Progenitor cell of endocrine pancreas (in vitro differentiated cells): ENCODE measurements at regions not wholly inside any gene's neighbourhood (a gene's known extent, or its start where the extent isn't known, plus 50 kb on each side); places are given as distances from the start of the nearest gene placed in this dataset.

Experiments
- DNase-seq: peaks from one replicate; pipeline ENCODE4 v3.0.0; 2021; ENCODE audit warnings: low spot score; ENCODE audit not compliant: unreplicated experiment
- H3K27ac Mint-ChIP-seq: 2 replicates; pipeline ENCODE4 v1.8.0; 2021; ENCODE audit warnings: mild to moderate bottlenecking, moderate library complexity, mixed read lengths
- H3K27me3 Mint-ChIP-seq: 2 replicates; pipeline ENCODE4 v1.8.0; 2021; ENCODE audit warnings: mixed read lengths
- H3K36me3 Mint-ChIP-seq: 2 replicates; pipeline ENCODE4 v1.8.0; 2022; ENCODE audit warnings: mixed read lengths; ENCODE audit not compliant: insufficient read depth
- H3K4me1 Mint-ChIP-seq: 2 replicates; pipeline ENCODE4 v1.8.0; 2021; ENCODE audit warnings: low read depth, mixed read lengths
- H3K4me3 Mint-ChIP-seq: 2 replicates; pipeline ENCODE4 v1.8.0; 2021; ENCODE audit warnings: low read depth, mild to moderate bottlenecking, moderate library complexity, mixed read lengths
- H3K9me3 Mint-ChIP-seq: 2 replicates; pipeline ENCODE4 v1.8.0; 2021; ENCODE audit warnings: low read depth, mixed read lengths
- TF ChIP-seq, protein P1 (sequence below): fragments of 200-600 bp; sonication (generic); IDR thresholded peaks from one replicate; pipeline ENCODE4 v1.5.0; 2021; ENCODE audit warnings: antibody characterized with exemption, mild to moderate bottlenecking; ENCODE audit not compliant: unreplicated experiment

GRCh38 chr4:58961283-58961682 is 1851.1 kb upstream of the IGFBP7 start:
- DNase-seq: no peak
- H3K27ac Mint-ChIP-seq: no peak overlapping the region
- no peak overlapping the region for H3K4me3 Mint-ChIP-seq
- no peaks in the 10 kb centered on the region for H3K9me3 Mint-ChIP-seq
- H3K27me3 Mint-ChIP-seq: no peaks in the 10 kb centered on the region
- H3K4me1 Mint-ChIP-seq: no peaks in the 10 kb centered on the region
- H3K36me3 Mint-ChIP-seq: no peaks in the 10 kb centered on the region
- TF ChIP-seq, protein P1, sequence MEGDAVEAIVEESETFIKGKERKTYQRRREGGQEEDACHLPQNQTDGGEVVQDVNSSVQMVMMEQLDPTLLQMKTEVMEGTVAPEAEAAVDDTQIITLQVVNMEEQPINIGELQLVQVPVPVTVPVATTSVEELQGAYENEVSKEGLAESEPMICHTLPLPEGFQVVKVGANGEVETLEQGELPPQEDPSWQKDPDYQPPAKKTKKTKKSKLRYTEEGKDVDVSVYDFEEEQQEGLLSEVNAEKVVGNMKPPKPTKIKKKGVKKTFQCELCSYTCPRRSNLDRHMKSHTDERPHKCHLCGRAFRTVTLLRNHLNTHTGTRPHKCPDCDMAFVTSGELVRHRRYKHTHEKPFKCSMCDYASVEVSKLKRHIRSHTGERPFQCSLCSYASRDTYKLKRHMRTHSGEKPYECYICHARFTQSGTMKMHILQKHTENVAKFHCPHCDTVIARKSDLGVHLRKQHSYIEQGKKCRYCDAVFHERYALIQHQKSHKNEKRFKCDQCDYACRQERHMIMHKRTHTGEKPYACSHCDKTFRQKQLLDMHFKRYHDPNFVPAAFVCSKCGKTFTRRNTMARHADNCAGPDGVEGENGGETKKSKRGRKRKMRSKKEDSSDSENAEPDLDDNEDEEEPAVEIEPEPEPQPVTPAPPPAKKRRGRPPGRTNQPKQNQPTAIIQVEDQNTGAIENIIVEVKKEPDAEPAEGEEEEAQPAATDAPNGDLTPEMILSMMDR: no peak

GRCh38 chr4:58961925-58962324 is 1851.7 kb upstream of the IGFBP7 start:
- Mint-ChIP-seq H3K4me3 (no peak overlapping the region), H3K4me1 (no peaks in the 10 kb centered on the region), H3K9me3 (no peaks in the 10 kb centered on the region), H3K36me3 (no peaks in the 10 kb centered on the region), H3K27ac (no peak overlapping the region), H3K27me3 (no peaks in the 10 kb centered on the region)
- DNase-seq: no peak
- TF ChIP-seq, protein P1: no peak

- Mint-ChIP-seq H3K4me3 (no peak overlapping the region), H3K36me3 (no peaks in the 10 kb centered on the region), H3K27ac (no peak overlapping the region), H3K27me3 (no peaks in the 10 kb centered on the region), H3K4me1 (no peaks in the 10 kb centered on the region), H3K9me3 (no peaks in the 10 kb centered on the region)
- TF ChIP-seq, protein P1: no peak
- no peak for DNase-seq
Measured at GRCh38 chr4:58962424-58962823, 1852.2 kb upstream of the IGFBP7 start.

DNA sequence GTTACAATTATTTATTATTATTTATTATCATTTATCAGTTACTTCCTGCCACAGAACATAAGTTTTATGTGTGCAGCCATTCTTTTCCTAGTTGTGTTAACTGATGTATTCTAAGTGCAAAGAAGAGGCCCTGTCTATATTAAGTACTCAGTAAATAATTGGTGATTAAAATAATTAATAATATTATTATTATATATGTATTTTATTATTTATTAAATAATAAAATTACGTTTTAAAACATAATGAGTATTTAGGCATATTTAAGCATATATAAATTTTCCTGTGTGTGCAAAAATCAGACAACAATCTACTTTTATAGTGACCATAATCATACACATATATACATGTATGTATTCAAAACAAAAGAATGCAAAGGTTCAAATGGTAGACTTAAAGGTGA is 1871.6 kb upstream of the IGFBP7 start:
- Mint-ChIP-seq H3K36me3 (no peaks in the 10 kb centered on the region), H3K27me3 (no peaks in the 10 kb centered on the region), H3K4me1 (no peaks in the 10 kb centered on the region), H3K9me3 (no peaks in the 10 kb centered on the region), H3K4me3 (no peak overlapping the region), H3K27ac (no peak overlapping the region)
- no peak for DNase-seq
- TF ChIP-seq, protein P1: no peak

GRCh38 chr4:58983887-58984286 is 1873.7 kb upstream of the IGFBP7 start:
- Mint-ChIP-seq H3K27me3 (no peaks in the 10 kb centered on the region), H3K27ac (no peak overlapping the region), H3K36me3 (no peaks in the 10 kb centered on the region), H3K4me1 (no peaks in the 10 kb centered on the region), H3K9me3 (no peaks in the 10 kb centered on the region), H3K4me3 (no peak overlapping the region)
- TF ChIP-seq, protein P1: no peak
- DNase-seq: no peak
